ENCODE measurements at regions not wholly inside any gene's neighbourhood (a gene's known extent, or its start where the extent isn't known, plus 50 kb on each side); places are given as distances from the start of the nearest gene placed in this dataset.
"Not testable (repeated sequence)": the region's sequence is repeated elsewhere in the genome, so short reads cannot be mapped to it uniquely, and the experiment has no call there.

DNA sequence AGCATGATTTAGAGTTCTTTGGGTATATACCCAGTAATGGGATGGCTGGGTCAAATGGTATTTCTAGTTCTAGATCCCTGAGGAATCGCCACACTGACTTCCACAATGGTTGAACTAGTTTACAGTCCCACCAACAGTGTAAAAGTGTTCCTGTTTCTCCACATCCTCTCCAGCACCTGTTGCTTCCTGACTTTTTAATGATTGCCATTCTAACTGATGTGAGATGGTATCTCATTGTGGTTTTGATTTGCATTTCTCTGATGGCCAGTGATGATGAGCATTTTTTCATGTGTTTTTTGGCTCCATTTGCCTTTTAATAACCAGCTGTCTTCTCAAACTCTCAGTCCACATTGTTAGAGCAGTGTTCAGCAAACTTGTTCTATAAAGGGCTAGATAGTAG, 155.9 kb downstream of the MFSD1 start:
- not testable (repeated sequence) for H3K36me3 ChIP-seq (ENCODE audit: control insufficient read depth in 2 of 2, insufficient read depth in 2 of 2, low read length in 1 of 2); H3K27me3 ChIP-seq (ENCODE audit: control insufficient read depth in 2 of 2, insufficient read depth in 1 of 2, low read length in 1 of 2); DNase-seq (ENCODE audit: low read depth in 6 of 9, low spot score in 9 of 9); H3K4me1 ChIP-seq (ENCODE audit: control insufficient read depth in 2 of 2, insufficient read depth in 2 of 2, low read length in 2 of 2); H3K27ac ChIP-seq (ENCODE audit: low read depth in 1 of 2, low read length in 1 of 2); H3K4me3 ChIP-seq (ENCODE audit: low read length in 2 of 2); H3K9me3 ChIP-seq (ENCODE audit: control insufficient read depth in 2 of 2, insufficient read depth in 1 of 2, low read length in 1 of 2)
- WGBS: no CpG with 5 or more reads among the region's 1 CpG

DNA sequence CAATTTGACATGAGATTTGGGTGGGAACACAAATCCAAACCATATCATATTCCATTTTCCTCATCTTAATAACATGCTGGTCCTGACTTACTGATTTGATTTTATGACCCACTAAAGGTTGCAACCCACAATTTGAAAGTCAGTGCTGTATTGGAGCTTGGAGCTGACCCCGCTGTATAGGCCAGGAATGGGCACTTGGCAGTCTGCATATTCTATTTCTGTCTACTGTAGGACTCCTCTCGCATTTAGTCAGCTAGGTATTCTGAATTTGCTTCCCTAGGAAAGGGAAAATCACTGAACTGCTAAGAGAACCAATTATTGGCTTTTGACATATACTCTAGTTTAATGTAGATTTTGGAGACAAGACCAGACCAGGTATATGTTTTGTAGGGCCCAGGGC, 157.0 kb downstream of the MFSD1 start:
- WGBS: 91% methylated on average over 2 of the region's 2 CpGs
- Histone ChIP-seq H3K4me1 (ENCODE audit: control insufficient read depth in 2 of 2, insufficient read depth in 2 of 2, low read length in 2 of 2) (no peaks in the 10 kb centered on the region), H3K9me3 (ENCODE audit: control insufficient read depth in 2 of 2, insufficient read depth in 1 of 2, low read length in 1 of 2) (no peaks in the 10 kb centered on the region), H3K27me3 (ENCODE audit: control insufficient read depth in 2 of 2, insufficient read depth in 1 of 2, low read length in 1 of 2) (no peaks in the 10 kb centered on the region), H3K36me3 (ENCODE audit: control insufficient read depth in 2 of 2, insufficient read depth in 2 of 2, low read length in 1 of 2) (no peaks in the 10 kb centered on the region), H3K4me3 (ENCODE audit: low read length in 2 of 2) (no peak overlapping the region), H3K27ac (ENCODE audit: low read depth in 1 of 2, low read length in 1 of 2) (no peak overlapping the region)
- no peak for DNase-seq (ENCODE audit: low read depth in 6 of 9, low spot score in 9 of 9)

DNA sequence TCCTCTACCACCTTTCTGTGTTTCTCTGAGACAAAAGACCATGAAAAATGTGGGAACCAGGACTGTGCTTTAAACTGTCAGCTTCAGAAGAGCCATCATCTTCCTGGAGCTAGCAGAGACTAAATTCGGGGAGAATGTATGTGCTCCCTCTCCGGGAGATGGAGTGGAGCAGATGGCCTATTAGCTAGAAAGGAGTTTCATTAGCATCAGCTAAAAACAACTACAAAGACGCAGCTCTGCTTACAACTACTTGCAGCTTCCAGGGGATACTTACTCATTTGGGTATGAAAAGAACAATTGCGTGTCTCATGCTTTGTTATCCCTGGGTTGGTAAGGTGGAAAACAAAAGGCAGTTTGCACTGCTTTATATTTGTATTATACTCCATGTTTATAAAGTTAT, 159.6 kb downstream of the MFSD1 start:
- Histone ChIP-seq H3K4me1 (ENCODE audit: control insufficient read depth in 2 of 2, insufficient read depth in 2 of 2, low read length in 2 of 2) (no peaks in the 10 kb centered on the region), H3K27ac (ENCODE audit: low read depth in 1 of 2, low read length in 1 of 2) (no peak overlapping the region), H3K36me3 (ENCODE audit: control insufficient read depth in 2 of 2, insufficient read depth in 2 of 2, low read length in 1 of 2) (no peaks in the 10 kb centered on the region), H3K27me3 (ENCODE audit: control insufficient read depth in 2 of 2, insufficient read depth in 1 of 2, low read length in 1 of 2) (no peaks in the 10 kb centered on the region), H3K4me3 (ENCODE audit: low read length in 2 of 2) (no peak overlapping the region), H3K9me3 (ENCODE audit: control insufficient read depth in 2 of 2, insufficient read depth in 1 of 2, low read length in 1 of 2) (no peaks in the 10 kb centered on the region)
- 67% methylated on average over 4 of the region's 4 CpGs for WGBS
- DNase-seq (ENCODE audit: low read depth in 6 of 9, low spot score in 9 of 9): no peak

DNA sequence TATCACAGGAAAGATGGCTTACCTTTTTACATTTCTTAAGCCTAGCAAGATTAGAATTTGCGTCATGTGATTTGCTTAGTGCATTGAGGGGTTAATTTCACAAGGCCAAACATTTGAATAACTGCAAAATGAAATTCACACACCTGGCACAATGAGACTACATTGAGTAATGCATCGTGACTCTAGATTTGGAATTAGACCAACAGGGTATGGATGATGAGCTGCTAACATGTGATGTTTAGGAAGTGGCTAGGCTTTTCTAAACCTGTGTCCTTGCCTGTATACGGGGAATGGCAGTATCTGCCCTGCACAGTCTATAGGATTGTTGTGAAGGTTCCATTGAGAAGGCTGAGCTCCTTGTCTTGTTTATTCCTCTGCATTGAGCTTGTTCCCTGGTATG, 160.1 kb downstream of the MFSD1 start:
- no peaks in the 10 kb centered on the region for H3K36me3 ChIP-seq (ENCODE audit: control insufficient read depth in 2 of 2, insufficient read depth in 2 of 2, low read length in 1 of 2)

DNA sequence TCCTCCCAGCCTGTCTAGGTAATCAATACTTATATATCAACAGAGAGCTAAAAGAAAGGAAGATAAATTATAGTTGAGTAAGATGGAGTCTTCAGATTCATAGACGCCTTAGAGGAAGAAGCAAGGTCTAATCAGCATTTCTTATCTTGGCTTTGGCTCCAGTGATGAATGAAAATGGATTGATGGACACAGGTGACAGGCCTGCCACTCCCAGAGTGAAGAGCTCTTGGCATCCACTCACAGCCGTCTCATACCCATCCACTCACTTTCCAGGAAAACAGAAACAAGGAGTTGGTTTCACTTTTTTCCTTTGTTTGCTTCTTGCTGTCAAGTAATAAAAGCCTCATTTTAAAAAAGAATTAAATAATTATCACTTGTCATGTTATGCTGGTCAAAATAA, 168.2 kb downstream of the MFSD1 start:
- Histone ChIP-seq H3K36me3 (ENCODE audit: control insufficient read depth in 2 of 2, insufficient read depth in 2 of 2, low read length in 1 of 2) (no peaks in the 10 kb centered on the region), H3K27me3 (ENCODE audit: control insufficient read depth in 2 of 2, insufficient read depth in 1 of 2, low read length in 1 of 2) (no peaks in the 10 kb centered on the region), H3K27ac (ENCODE audit: low read depth in 1 of 2, low read length in 1 of 2) (no peak overlapping the region), H3K4me1 (ENCODE audit: control insufficient read depth in 2 of 2, insufficient read depth in 2 of 2, low read length in 2 of 2) (no peaks in the 10 kb centered on the region), H3K9me3 (ENCODE audit: control insufficient read depth in 2 of 2, insufficient read depth in 1 of 2, low read length in 1 of 2) (no peaks in the 10 kb centered on the region), H3K4me3 (ENCODE audit: low read length in 2 of 2) (no peak overlapping the region)
- DNase-seq (ENCODE audit: low read depth in 6 of 9, low spot score in 9 of 9): no peak
- WGBS: 76% methylated on average over 2 of the region's 2 CpGs

More for the DNA sequence above, 160.1 kb downstream of the MFSD1 start:
- H3K27ac ChIP-seq (ENCODE audit: low read depth in 1 of 2, low read length in 1 of 2): no peak overlapping the region
- no peaks in the 10 kb centered on the region for H3K9me3 ChIP-seq (ENCODE audit: control insufficient read depth in 2 of 2, insufficient read depth in 1 of 2, low read length in 1 of 2)
- WGBS: 91% methylated on average over 3 of the region's 3 CpGs
- H3K27me3 ChIP-seq (ENCODE audit: control insufficient read depth in 2 of 2, insufficient read depth in 1 of 2, low read length in 1 of 2): no peaks in the 10 kb centered on the region
- no peak for DNase-seq (ENCODE audit: low read depth in 6 of 9, low spot score in 9 of 9)
- no peak overlapping the region for H3K4me3 ChIP-seq (ENCODE audit: low read length in 2 of 2)
- H3K4me1 ChIP-seq (ENCODE audit: control insufficient read depth in 2 of 2, insufficient read depth in 2 of 2, low read length in 2 of 2): no peaks in the 10 kb centered on the region

DNA sequence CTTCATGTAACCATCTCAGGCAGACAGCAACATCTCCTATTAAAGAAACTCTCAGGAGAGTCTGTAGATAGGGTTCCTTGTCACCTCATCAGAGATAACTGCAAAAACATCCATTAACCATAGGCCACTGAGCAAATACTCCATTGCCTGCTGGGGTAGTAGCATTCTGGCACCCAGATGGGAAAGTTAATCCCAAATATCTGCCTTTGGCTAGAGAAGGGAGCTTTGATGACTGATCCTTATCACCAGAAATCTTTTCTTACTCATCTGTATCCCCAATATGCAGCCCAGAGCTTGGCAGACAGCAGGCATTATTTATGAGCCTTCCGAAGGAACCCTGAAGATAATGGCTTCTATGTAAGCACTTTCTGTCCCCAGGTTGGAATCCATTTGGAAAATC, 173.1 kb downstream of the MFSD1 start:
- H3K36me3 ChIP-seq (ENCODE audit: control insufficient read depth in 2 of 2, insufficient read depth in 2 of 2, low read length in 1 of 2): no peaks in the 10 kb centered on the region
- DNase-seq (ENCODE audit: low read depth in 6 of 9, low spot score in 9 of 9): no peak
- H3K27me3 ChIP-seq (ENCODE audit: control insufficient read depth in 2 of 2, insufficient read depth in 1 of 2, low read length in 1 of 2): no peaks in the 10 kb centered on the region
- H3K27ac ChIP-seq (ENCODE audit: low read depth in 1 of 2, low read length in 1 of 2): no peak overlapping the region
- H3K4me1 ChIP-seq (ENCODE audit: control insufficient read depth in 2 of 2, insufficient read depth in 2 of 2, low read length in 2 of 2): no peaks in the 10 kb centered on the region
- no peaks in the 10 kb centered on the region for H3K9me3 ChIP-seq (ENCODE audit: control insufficient read depth in 2 of 2, insufficient read depth in 1 of 2, low read length in 1 of 2)
- no peak overlapping the region for H3K4me3 ChIP-seq (ENCODE audit: low read length in 2 of 2)
- WGBS: 87% methylated on average over 1 of the region's 1 CpG

DNA sequence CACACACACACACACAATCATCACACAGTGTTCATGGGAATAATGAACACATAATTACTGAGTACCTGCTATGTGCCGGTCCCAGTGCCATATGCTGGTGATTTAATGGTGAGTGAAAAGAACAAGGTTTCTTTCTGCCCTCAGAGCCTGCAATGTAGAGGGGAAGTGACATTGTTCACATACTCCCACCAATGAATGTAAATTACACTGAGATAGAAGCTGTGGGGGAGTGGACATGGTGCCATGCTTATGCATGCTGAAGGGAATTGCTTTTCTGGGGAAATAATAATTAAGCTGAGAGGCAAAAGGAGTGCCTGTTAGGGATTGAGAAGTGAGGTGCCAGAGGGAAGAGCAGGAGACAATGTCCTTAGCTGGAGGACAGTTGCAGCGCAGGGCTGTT, 175.1 kb downstream of the MFSD1 start:
- H3K4me1 ChIP-seq (ENCODE audit: control insufficient read depth in 2 of 2, insufficient read depth in 2 of 2, low read length in 2 of 2): no peaks in the 10 kb centered on the region
- DNase-seq (ENCODE audit: low read depth in 6 of 9, low spot score in 9 of 9): no peak
- H3K9me3 ChIP-seq (ENCODE audit: control insufficient read depth in 2 of 2, insufficient read depth in 1 of 2, low read length in 1 of 2): no peaks in the 10 kb centered on the region
- no peak overlapping the region for H3K27ac ChIP-seq (ENCODE audit: low read depth in 1 of 2, low read length in 1 of 2)
- WGBS: 79% methylated on average over 2 of the region's 2 CpGs
- H3K4me3 ChIP-seq (ENCODE audit: low read length in 2 of 2): no peak overlapping the region
- H3K27me3 ChIP-seq (ENCODE audit: control insufficient read depth in 2 of 2, insufficient read depth in 1 of 2, low read length in 1 of 2): no peaks in the 10 kb centered on the region
- no peaks in the 10 kb centered on the region for H3K36me3 ChIP-seq (ENCODE audit: control insufficient read depth in 2 of 2, insufficient read depth in 2 of 2, low read length in 1 of 2)

DNA sequence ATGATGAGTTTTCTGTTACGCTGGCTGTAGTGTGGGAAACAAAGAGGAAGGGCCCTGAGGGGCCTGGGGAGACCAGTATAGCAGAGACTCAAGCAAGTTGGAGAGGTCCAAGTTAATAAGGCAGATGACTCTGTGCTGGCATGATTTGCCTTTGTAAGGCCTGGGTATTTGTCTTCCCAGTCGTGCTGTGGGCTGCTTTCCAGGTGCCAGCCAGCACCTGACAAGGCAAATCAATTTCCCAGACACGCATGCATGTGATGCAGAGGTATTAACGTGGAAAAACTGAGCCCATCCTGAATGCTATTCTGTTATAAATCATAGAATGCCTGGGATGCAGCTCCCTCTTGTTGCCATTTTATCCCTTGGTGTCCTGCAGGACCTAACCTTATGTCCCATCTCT, 175.6 kb downstream of the MFSD1 start:
- WGBS: 76% methylated on average over 4 of the region's 4 CpGs
- DNase-seq (ENCODE audit: low read depth in 6 of 9, low spot score in 9 of 9): no peak
- no peaks in the 10 kb centered on the region for H3K27me3 ChIP-seq (ENCODE audit: control insufficient read depth in 2 of 2, insufficient read depth in 1 of 2, low read length in 1 of 2)
- H3K4me1 ChIP-seq (ENCODE audit: control insufficient read depth in 2 of 2, insufficient read depth in 2 of 2, low read length in 2 of 2): no peaks in the 10 kb centered on the region
- no peak overlapping the region for H3K4me3 ChIP-seq (ENCODE audit: low read length in 2 of 2)
- no peaks in the 10 kb centered on the region for H3K36me3 ChIP-seq (ENCODE audit: control insufficient read depth in 2 of 2, insufficient read depth in 2 of 2, low read length in 1 of 2)
- H3K9me3 ChIP-seq (ENCODE audit: control insufficient read depth in 2 of 2, insufficient read depth in 1 of 2, low read length in 1 of 2): no peaks in the 10 kb centered on the region
- no peak overlapping the region for H3K27ac ChIP-seq (ENCODE audit: low read depth in 1 of 2, low read length in 1 of 2)

DNA sequence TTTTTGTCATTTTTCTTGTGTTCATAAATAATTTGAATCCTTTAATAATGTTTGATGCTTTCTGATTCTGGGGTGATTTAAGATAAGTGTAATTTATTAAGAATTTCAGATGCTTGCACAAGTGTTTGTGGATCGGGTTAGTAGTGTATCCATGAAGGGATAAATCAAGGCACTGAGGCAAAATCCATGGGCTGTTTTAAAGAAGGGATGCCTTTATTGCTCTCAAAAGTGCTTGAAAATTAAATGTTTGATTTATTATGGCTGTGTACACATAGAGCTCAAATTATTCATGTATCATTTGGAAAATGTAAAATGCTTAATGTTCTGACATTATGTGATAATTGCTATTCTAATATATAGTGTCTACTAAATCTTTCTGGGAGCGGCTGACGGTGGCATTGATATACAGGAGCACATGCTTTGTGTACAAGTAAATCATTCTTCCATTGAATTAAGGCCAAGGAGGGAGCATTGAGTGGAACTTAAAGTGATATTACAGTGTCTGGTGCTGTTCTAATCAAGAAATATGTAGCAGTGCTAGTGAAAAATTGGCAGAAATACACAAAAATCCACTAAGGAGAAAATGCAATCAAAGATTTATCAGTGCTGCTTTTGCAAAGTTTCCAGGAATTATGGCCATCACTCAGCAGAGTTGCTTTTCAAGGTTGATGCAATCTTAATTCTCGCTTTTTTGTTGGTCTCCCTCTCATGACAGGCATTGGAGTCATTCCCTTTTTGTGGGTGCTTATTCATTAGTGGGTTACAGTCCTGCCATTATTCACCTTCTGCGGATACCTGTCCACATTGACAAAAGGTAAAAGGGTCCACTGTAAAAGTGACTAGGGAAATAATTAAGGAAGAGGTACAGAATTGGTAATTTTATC, 181.6 kb downstream of the MFSD1 start:
- Histone ChIP-seq H3K27ac (ENCODE audit: low read depth in 1 of 2, low read length in 1 of 2) (no peak overlapping the region), H3K36me3 (ENCODE audit: control insufficient read depth in 2 of 2, insufficient read depth in 2 of 2, low read length in 1 of 2) (no peaks in the 10 kb centered on the region), H3K4me1 (ENCODE audit: control insufficient read depth in 2 of 2, insufficient read depth in 2 of 2, low read length in 2 of 2) (no peaks in the 10 kb centered on the region), H3K4me3 (ENCODE audit: low read length in 2 of 2) (no peak overlapping the region), H3K27me3 (ENCODE audit: control insufficient read depth in 2 of 2, insufficient read depth in 1 of 2, low read length in 1 of 2) (no peaks in the 10 kb centered on the region), H3K9me3 (ENCODE audit: control insufficient read depth in 2 of 2, insufficient read depth in 1 of 2, low read length in 1 of 2) (no peaks in the 10 kb centered on the region)
- no peak for DNase-seq (ENCODE audit: low read depth in 6 of 9, low spot score in 9 of 9)
- WGBS: 84% methylated on average over 5 of the region's 5 CpGs

All from thymus (tissue), 11 donors.